ENCODE measurements at regions not wholly inside any gene's neighbourhood (a gene's known extent, or its start where the extent isn't known, plus 50 kb on each side); places are given as distances from the start of the nearest gene placed in this dataset.

- TF ChIP-seq CTCF (IDR thresholded peaks at IDR 0.05) (no peak), ZFX (IDR thresholded peaks at IDR 0.05; ENCODE audit: borderline replicate concordance) (no peak)
Observed at GRCh38 chr4:28754376-28754775, 1893.7 kb downstream of the STIM2 start.
